Upper lobe of left lung (tissue), 6 donors: ENCODE measurements at regions not wholly inside any gene's neighbourhood (a gene's known extent, or its start where the extent isn't known, plus 50 kb on each side); places are given as distances from the start of the nearest gene placed in this dataset.

Experiments used
- ATAC-seq, 2 donors: fragments of 200-7000 bp; cut with Tn5 transposase; one replicate each; pipeline ENCODE4 v1.9.1; 2022; ENCODE audit warnings: mild to moderate bottlenecking in 2 of 2, moderate library complexity in 2 of 2; ENCODE audit not compliant: low FRiP score in 2 of 2
- DNase-seq, 2 donors: peaks; one replicate each; pipeline ENCODE4 v3.0.0-alpha.2; 2019 to 2020
- H3K27ac ChIP-seq, 4 donors: fragments of 200-600 bp; sonication (generic); one replicate each; pipeline ENCODE4 v1.5.1; 2016 to 2019
- H3K27me3 ChIP-seq, 4 donors: fragments of 200-600 bp; sonication (generic); one replicate each; pipeline ENCODE4 v1.5.1; 2017 to 2019
- H3K36me3 ChIP-seq, 4 donors: fragments of 200-600 bp; sonication (generic); one replicate each; pipeline ENCODE4 v1.5.1; 2016 to 2019
- H3K4me1 ChIP-seq, 4 donors: fragments of 200-600 bp; sonication (generic); one replicate each; pipeline ENCODE4 v1.5.1; 2018 to 2019
- H3K4me3 ChIP-seq, 4 donors: fragments of 200-600 bp; sonication (generic); one replicate each; pipeline ENCODE4 v1.5.1; 2017 to 2019; ENCODE audit warnings: mild to moderate bottlenecking in 2 of 4, moderate library complexity in 1 of 4
- H3K9me3 ChIP-seq, 4 donors: fragments of 200-600 bp; sonication (generic); one replicate each; pipeline ENCODE4 v1.5.1; 2018 to 2019
- CTCF ChIP-seq, 6 experiments: fragments of 450-650 bp in 4 of 6; fragments of 200-600 bp in 2 of 6; sonication (generic) in 2 of 6; IDR thresholded peaks; one replicate each; pipeline ENCODE4 v1.5.1; 2016 to 2019; ENCODE audit warnings: antibody characterized with exemption in 6 of 6
- EP300 ChIP-seq, 4 donors: sonication (generic); formaldehyde crosslinking; IDR thresholded peaks; one replicate each; pipeline ENCODE4 v1.5.1; 2017; ENCODE audit warnings: antibody characterized with exemption in 4 of 4, control low read depth in 2 of 4
- POLR2A ChIP-seq, 4 donors: fragments of 450-650 bp; IDR thresholded peaks; one replicate each; pipeline ENCODE4 v1.5.1; 2016 to 2017; ENCODE audit warnings: antibody characterized with exemption in 4 of 4, mild to moderate bottlenecking in 2 of 4
- POLR2AphosphoS5 ChIP-seq, 2 donors: sonication (generic); formaldehyde crosslinking; IDR thresholded peaks; one replicate each; pipeline ENCODE4 v1.5.1; 2017; ENCODE audit warnings: antibody characterized with exemption in 2 of 2
- WGBS, 2 donors: methylation state at CpG; one replicate each; pipeline ENCODE4 v1.1.5; 2017 to 2018; 5-methylcytosine and 5-hydroxymethylcytosine counted together
- donor health status: DM: no; HTN: no; CAD: no; lungs with moderate emphysema.
- donor health status: DM: no; HTN: yes; CAD: no; lungs with severe emphysema.

GRCh38 chr20:48480216-48480772, 347.5 kb downstream of the PREX1 start:
- Histone ChIP-seq H3K36me3 (no peaks in the 10 kb centered on the region), H3K9me3 (no peaks in the 10 kb centered on the region), H3K4me1 (no peaks in the 10 kb centered on the region), H3K27ac (no peak overlapping the region), H3K4me3 (no peak overlapping the region), H3K27me3 (no peaks in the 10 kb centered on the region)
- DNase-seq: no peak
- WGBS, 2 donors: 64% methylated on average over 5 of the region's 5 CpGs
- TF ChIP-seq CTCF (IDR thresholded peaks at IDR 0.05): no peak
- TF ChIP-seq POLR2AphosphoS5 (IDR thresholded peaks at IDR 0.05): no peak
- no peak for ATAC-seq

DNA sequence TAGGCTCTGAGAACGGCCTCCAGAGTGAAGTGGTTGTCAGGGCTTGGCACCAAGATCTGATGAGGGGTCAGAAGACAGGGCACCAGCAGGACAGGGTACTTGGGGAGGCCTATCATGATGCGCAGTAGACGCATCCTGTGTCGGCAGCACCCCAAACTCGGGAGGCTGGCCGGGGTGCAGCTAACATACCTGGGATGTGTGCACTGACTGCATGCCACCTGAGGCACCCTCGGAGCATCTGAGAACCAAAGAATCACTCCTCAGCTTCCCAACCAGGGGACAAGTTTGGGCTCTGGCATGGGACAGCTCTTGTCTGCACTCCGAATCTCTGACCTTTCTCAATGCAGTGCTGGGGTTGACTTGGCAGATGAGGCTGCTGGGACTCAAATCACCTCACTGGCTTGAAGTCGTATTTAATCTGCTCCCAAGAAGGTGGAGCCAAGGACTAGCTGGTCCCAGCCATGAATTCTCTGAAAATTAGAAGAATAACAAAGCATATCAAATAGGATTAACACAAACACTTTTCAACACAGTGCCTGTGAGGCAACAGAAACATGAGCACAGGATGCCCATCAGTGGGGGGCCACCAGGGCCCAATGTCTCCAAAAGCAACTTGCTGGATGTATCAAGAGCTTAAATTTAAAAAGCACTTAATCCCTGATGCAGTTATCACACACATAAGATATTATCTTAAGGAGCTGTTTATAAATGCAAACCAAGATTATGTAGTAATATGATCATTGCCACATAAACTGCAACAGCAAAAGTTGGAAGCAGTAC, 348.8 kb downstream of the PREX1 start:
- ATAC-seq (no peak), DNase-seq (no peak)
- Histone ChIP-seq H3K9me3 (no peaks in the 10 kb centered on the region), H3K27me3 (no peaks in the 10 kb centered on the region), H3K4me3 (no peak overlapping the region), H3K4me1 (no peaks in the 10 kb centered on the region), H3K36me3 (no peaks in the 10 kb centered on the region), H3K27ac (no peak overlapping the region)
- 70 to 80% methylated on average over 9 of the region's 9 CpGs for WGBS, 2 donors
- no peak for TF ChIP-seq POLR2A (IDR thresholded peaks at IDR 0.05)
- TF ChIP-seq CTCF (IDR thresholded peaks at IDR 0.05): no peak
- no peak for TF ChIP-seq EP300 (IDR thresholded peaks at IDR 0.05)
- no peak for TF ChIP-seq POLR2AphosphoS5 (IDR thresholded peaks at IDR 0.05)

DNA sequence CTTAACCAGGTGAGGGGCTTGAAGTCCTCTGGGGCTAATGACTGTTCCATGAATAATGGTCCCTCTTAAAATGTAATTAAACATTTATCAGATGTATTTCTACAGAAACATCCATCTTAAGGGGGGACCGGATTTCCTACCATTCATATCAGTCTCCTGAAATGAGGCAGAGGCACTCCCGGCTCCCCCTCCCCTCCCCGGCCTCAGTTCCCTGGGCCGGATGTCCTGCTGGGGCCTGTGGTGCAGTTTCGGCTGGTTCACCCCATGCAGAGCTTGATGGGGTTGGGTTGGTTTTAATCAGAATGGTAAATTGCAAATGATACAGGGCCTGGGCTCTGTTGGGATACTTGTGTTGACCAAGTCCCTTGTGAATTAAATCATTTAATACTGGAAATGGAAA, 349.4 kb downstream of the PREX1 start:
- Histone ChIP-seq H3K27me3 (no peaks in the 10 kb centered on the region), H3K36me3 (no peaks in the 10 kb centered on the region), H3K27ac (no peak overlapping the region), H3K9me3 (no peaks in the 10 kb centered on the region), H3K4me1 (no peaks in the 10 kb centered on the region), H3K4me3 (no peak overlapping the region)
- 43 to 44% methylated on average over 5 of the region's 5 CpGs for WGBS, 2 donors
- no peak for DNase-seq
- TF ChIP-seq EP300 (IDR thresholded peaks at IDR 0.05) (no peak), POLR2A (IDR thresholded peaks at IDR 0.05) (no peak), POLR2AphosphoS5 (IDR thresholded peaks at IDR 0.05) (no peak), CTCF (IDR thresholded peaks at IDR 0.05) (no peak)
- ATAC-seq: no peak

- 79 to 87% methylated on average over 11 of the region's 11 CpGs for WGBS, 2 donors
- H3K4me3 ChIP-seq: no peak overlapping the region
- no peaks in the 10 kb centered on the region for H3K36me3 ChIP-seq
- no peak for ATAC-seq
- TF ChIP-seq CTCF (IDR thresholded peaks at IDR 0.05) (no peak), EP300 (IDR thresholded peaks at IDR 0.05) (no peak), POLR2A (IDR thresholded peaks at IDR 0.05) (no peak), POLR2AphosphoS5 (IDR thresholded peaks at IDR 0.05) (no peak)
- H3K9me3 ChIP-seq: no peaks in the 10 kb centered on the region
- no peaks in the 10 kb centered on the region for H3K27me3 ChIP-seq
- no peak overlapping the region for H3K27ac ChIP-seq
- H3K4me1 ChIP-seq: no peaks in the 10 kb centered on the region
- DNase-seq: no peak
Measured at GRCh38 chr20:48476854-48477253, 350.9 kb downstream of the PREX1 start.

- DNase-seq: no peak
- Histone ChIP-seq H3K4me1 (no peaks in the 10 kb centered on the region), H3K27me3 (no peaks in the 10 kb centered on the region), H3K4me3 (no peak overlapping the region), H3K36me3 (no peaks in the 10 kb centered on the region), H3K27ac (no peak overlapping the region), H3K9me3 (no peaks in the 10 kb centered on the region)
- 72 to 78% methylated on average over 5 of the region's 5 CpGs for WGBS, 2 donors
- ATAC-seq: no peak
- TF ChIP-seq POLR2AphosphoS5 (IDR thresholded peaks at IDR 0.05): no peak
- TF ChIP-seq CTCF (IDR thresholded peaks at IDR 0.05): no peak
- no peak for TF ChIP-seq POLR2A (IDR thresholded peaks at IDR 0.05)
- TF ChIP-seq EP300 (IDR thresholded peaks at IDR 0.05): no peak
Measured at GRCh38 chr20:48474022-48474421, 353.8 kb downstream of the PREX1 start.
